ENCODE measurements at regions not wholly inside any gene's neighbourhood (a gene's known extent, or its start where the extent isn't known, plus 50 kb on each side); places are given as distances from the start of the nearest gene placed in this dataset.

- Histone ChIP-seq H3K9me3 (ENCODE audit: control insufficient read depth in 2 of 3, insufficient read depth in 1 of 3, low read length in 3 of 3) (peaks cover 0 to 6% (median 0%) of the 10 kb centered on the region in 3 donors), H3K9ac (ENCODE audit: low read length in 3 of 3) (no peak overlapping the region), H3K4me1 (ENCODE audit: control insufficient read depth in 2 of 3, insufficient read depth in 2 of 3, low read depth in 1 of 3, low read length in 3 of 3) (peaks cover 0 to 2% (median 0%) of the 10 kb centered on the region in 3 donors), H3K27ac (ENCODE audit: low read depth in 2 of 2, low read length in 2 of 2) (no peak overlapping the region), H3K4me3 (ENCODE audit: low read length in 3 of 3) (no peak overlapping the region), H3K27me3 (ENCODE audit: control insufficient read depth, insufficient read depth, low read length) (no peaks in the 10 kb centered on the region), H3K36me3 (ENCODE audit: control insufficient read depth in 2 of 3, insufficient read depth in 3 of 3, low read length in 3 of 3) (no peaks in the 10 kb centered on the region)
- TF ChIP-seq CTCF (IDR thresholded peaks at IDR 0.05; ENCODE audit: borderline replicate concordance, extremely low read depth, insufficient read depth): no peak
- intact Hi-C loops (cut with DNase I): no loop called here
- peak in 1 of 5 donors; percentile 22 for DNase-seq
- FAIRE-seq: no peak
Measured at GRCh38 chr15:70337277-70338186, 239.8 kb upstream of the TLE3 start.

DNA sequence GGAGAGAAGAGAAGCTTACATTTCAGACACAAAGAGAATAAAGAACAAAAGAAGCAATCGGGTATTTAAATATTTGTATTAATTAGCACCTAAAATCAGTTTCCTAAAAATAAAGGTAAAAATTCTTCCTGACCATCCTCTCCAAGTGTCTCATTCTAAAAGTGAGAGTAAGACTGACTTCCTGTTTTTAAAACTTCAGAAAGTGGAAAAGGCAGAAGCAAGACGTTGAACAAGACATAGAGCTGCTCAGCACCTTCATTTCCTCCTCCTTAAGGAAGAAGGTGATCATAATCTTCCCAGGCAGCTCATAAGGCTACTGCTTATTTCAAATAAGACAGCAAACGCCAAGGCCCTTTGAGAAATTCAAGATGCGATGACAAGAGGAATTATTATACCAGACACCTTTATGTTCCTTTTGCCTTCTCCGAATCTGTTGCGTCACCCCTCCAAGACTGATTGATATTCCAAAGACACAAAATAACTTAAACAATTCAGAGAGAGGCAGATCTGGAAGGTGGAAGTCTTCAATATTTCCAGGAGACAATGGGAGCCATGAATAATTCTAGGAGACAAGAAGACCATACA is 238.8 kb upstream of the TLE3 start:
- no peaks in the 10 kb centered on the region for H3K27me3 ChIP-seq (ENCODE audit: control insufficient read depth, insufficient read depth, low read length)
- H3K9ac ChIP-seq (ENCODE audit: low read length in 3 of 3): no peak overlapping the region
- H3K27ac ChIP-seq (ENCODE audit: low read depth in 2 of 2, low read length in 2 of 2): no peak overlapping the region
- no peak overlapping the region for H3K4me3 ChIP-seq (ENCODE audit: low read length in 3 of 3)
- peaks cover 0 to 2% (median 0%) of the 10 kb centered on the region in 3 donors for H3K4me1 ChIP-seq (ENCODE audit: control insufficient read depth in 2 of 3, insufficient read depth in 2 of 3, low read depth in 1 of 3, low read length in 3 of 3)
- DNase-seq (no peak), FAIRE-seq (no peak)
- peaks cover 0 to 6% (median 0%) of the 10 kb centered on the region in 3 donors for H3K9me3 ChIP-seq (ENCODE audit: control insufficient read depth in 2 of 3, insufficient read depth in 1 of 3, low read length in 3 of 3)
- intact Hi-C loops (cut with DNase I): no loop called here
- H3K36me3 ChIP-seq (ENCODE audit: control insufficient read depth in 2 of 3, insufficient read depth in 3 of 3, low read length in 3 of 3): no peaks in the 10 kb centered on the region
- TF ChIP-seq CTCF (IDR thresholded peaks at IDR 0.05; ENCODE audit: borderline replicate concordance, extremely low read depth, insufficient read depth): no peak

DNA sequence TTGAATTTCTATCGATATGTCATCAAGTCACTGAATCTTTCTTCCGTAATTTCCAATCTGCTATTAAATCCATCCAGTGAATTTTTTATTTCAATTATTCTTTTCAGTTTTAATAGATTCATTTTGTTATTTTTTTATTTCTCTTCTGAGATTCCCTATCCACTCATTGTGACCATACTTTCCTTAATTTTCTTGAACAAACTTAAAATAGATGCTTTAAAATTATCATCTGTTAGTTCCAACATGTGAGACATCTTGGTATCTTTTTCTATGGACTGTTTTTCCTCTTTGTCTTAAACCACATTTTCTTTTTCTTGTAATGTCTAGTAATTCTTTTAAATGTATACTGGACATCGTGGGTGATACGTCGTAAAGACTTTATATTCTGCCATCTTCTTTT is 236.6 kb upstream of the TLE3 start:
- H3K4me3 ChIP-seq (ENCODE audit: low read length in 3 of 3): no peak overlapping the region
- peak; percentile 35 for FAIRE-seq
- no peak overlapping the region for H3K9ac ChIP-seq (ENCODE audit: low read length in 3 of 3)
- no peak for DNase-seq
- no peaks in the 10 kb centered on the region for H3K36me3 ChIP-seq (ENCODE audit: control insufficient read depth in 2 of 3, insufficient read depth in 3 of 3, low read length in 3 of 3)
- H3K4me1 ChIP-seq (ENCODE audit: control insufficient read depth in 2 of 3, insufficient read depth in 2 of 3, low read depth in 1 of 3, low read length in 3 of 3): no peaks in the 10 kb centered on the region
- no peak for TF ChIP-seq CTCF (IDR thresholded peaks at IDR 0.05; ENCODE audit: borderline replicate concordance, extremely low read depth, insufficient read depth)
- H3K27ac ChIP-seq (ENCODE audit: low read depth in 2 of 2, low read length in 2 of 2): no peak overlapping the region
- H3K27me3 ChIP-seq (ENCODE audit: control insufficient read depth, insufficient read depth, low read length): no peaks in the 10 kb centered on the region
- intact Hi-C loops (cut with DNase I): no loop called here
- peaks cover 0 to 6% (median 0%) of the 10 kb centered on the region in 3 donors for H3K9me3 ChIP-seq (ENCODE audit: control insufficient read depth in 2 of 3, insufficient read depth in 1 of 3, low read length in 3 of 3)
